Gastroesophageal sphincter (tissue), 3 donors: ENCODE measurements at regions not wholly inside any gene's neighbourhood (a gene's known extent, or its start where the extent isn't known, plus 50 kb on each side); places are given as distances from the start of the nearest gene placed in this dataset.

Experiments
- CTCF ChIP-seq, 4 experiments: fragments of 200-600 bp in 2 of 4; fragments of 450-650 bp in 2 of 4; sonication (generic) in 1 of 4; IDR thresholded peaks; one replicate each; pipeline ENCODE4 v1.5.1; 2017 to 2019; ENCODE audit warnings: antibody characterized with exemption in 4 of 4, mild to moderate bottlenecking in 2 of 4, moderate library complexity in 2 of 4
- POLR2A ChIP-seq, 2 donors: fragments of 450-650 bp; IDR thresholded peaks; one replicate each; pipeline ENCODE4 v1.6.1; 2017; ENCODE audit warnings: antibody characterized with exemption in 2 of 2, mild to moderate bottlenecking in 2 of 2, moderate library complexity in 1 of 2
- POLR2AphosphoS5 ChIP-seq: sonication (generic); formaldehyde crosslinking; IDR thresholded peaks from one replicate; pipeline ENCODE4 v1.6.1; 2017; ENCODE audit warnings: antibody characterized with exemption

GRCh38 chr15:62879770-62880169 is 162.8 kb upstream of the TPM1 start:
- TF ChIP-seq CTCF (IDR thresholded peaks at IDR 0.05): no peak
- no peak for TF ChIP-seq POLR2AphosphoS5
- TF ChIP-seq POLR2A (IDR thresholded peaks at IDR 0.05): no peak
